ENCODE measurements at regions not wholly inside any gene's neighbourhood (a gene's known extent, or its start where the extent isn't known, plus 50 kb on each side); places are given as distances from the start of the nearest gene placed in this dataset.

GRCh38 chr7:54701982-54702381, 57.0 kb downstream of the SEC61G start:
- TF ChIP-seq CTCF (IDR thresholded peaks at IDR 0.05) (no peak), POLR2A (IDR thresholded peaks at IDR 0.05) (no peak)
